ENCODE measurements at regions not wholly inside any gene's neighbourhood (a gene's known extent, or its start where the extent isn't known, plus 50 kb on each side); places are given as distances from the start of the nearest gene placed in this dataset.
"Not testable (repeated sequence)": the region's sequence is repeated elsewhere in the genome, so short reads cannot be mapped to it uniquely, and the experiment has no call there.

DNA sequence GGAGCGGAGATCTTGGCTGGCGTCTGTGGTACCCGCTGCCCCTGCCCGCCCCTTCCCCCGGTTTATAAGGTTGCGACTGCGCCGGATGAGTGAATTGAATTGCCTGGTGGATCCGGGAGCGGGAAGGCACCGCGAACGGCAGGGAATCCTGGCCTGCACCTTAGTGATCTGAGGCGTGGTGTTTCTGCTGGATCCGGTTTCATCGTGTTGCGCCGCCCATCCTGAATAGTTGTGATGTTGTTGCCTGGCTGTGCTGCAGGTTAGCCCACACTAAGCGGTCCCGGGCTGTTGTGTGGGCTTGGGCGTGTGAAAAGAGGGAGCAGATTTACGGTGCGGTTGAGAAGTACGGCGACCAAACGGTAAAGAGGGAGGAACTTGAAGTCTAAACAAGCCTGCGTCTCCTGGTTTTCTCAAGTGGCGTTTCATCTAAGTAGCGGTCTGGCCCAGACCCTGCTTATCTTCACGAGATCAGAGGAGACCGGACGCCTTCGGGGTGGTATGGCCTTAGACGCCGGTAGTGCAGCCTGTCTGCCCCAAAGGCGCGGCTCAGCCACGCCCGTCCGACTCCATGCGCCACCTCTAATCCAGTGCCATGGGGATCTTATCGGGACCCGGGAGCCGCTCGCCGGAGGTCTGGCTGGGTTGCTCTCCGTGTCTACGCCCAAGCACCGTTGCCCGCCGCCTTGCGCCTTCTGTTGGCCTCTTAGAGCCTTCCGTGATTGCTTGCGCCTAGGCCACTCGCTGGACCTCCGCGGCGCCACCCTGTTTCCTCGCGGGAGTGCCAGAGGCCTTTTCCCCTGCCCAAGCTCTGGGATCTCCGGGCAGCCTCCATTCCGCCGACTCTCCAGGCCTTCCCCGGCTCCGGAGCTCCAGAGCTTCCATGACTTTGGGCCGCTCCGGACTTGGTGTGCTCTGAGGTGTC is 87.5 kb upstream of the RHOU start:
- DNase-seq (peak; percentile 49), ATAC-seq (peak; percentile 68 to 71)
- intact Hi-C loops (cut with DNase I), result no loop called here
- H3K4me3 ChIP-seq, result peak overlapping the region; percentile 56
- peaks cover 59% of the 10 kb centered on the region for H3K27me3 ChIP-seq (ENCODE audit: low read depth)
- TF ChIP-seq, protein P1, sequence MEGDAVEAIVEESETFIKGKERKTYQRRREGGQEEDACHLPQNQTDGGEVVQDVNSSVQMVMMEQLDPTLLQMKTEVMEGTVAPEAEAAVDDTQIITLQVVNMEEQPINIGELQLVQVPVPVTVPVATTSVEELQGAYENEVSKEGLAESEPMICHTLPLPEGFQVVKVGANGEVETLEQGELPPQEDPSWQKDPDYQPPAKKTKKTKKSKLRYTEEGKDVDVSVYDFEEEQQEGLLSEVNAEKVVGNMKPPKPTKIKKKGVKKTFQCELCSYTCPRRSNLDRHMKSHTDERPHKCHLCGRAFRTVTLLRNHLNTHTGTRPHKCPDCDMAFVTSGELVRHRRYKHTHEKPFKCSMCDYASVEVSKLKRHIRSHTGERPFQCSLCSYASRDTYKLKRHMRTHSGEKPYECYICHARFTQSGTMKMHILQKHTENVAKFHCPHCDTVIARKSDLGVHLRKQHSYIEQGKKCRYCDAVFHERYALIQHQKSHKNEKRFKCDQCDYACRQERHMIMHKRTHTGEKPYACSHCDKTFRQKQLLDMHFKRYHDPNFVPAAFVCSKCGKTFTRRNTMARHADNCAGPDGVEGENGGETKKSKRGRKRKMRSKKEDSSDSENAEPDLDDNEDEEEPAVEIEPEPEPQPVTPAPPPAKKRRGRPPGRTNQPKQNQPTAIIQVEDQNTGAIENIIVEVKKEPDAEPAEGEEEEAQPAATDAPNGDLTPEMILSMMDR (IDR thresholded peaks at IDR 0.05), result no peak
- no peak overlapping the region for H3K27ac ChIP-seq
- H3K9me3 ChIP-seq, result no peaks in the 10 kb centered on the region
- peaks cover 17% of the 10 kb centered on the region for H3K4me1 ChIP-seq
- no peaks in the 10 kb centered on the region for H3K36me3 ChIP-seq

DNA sequence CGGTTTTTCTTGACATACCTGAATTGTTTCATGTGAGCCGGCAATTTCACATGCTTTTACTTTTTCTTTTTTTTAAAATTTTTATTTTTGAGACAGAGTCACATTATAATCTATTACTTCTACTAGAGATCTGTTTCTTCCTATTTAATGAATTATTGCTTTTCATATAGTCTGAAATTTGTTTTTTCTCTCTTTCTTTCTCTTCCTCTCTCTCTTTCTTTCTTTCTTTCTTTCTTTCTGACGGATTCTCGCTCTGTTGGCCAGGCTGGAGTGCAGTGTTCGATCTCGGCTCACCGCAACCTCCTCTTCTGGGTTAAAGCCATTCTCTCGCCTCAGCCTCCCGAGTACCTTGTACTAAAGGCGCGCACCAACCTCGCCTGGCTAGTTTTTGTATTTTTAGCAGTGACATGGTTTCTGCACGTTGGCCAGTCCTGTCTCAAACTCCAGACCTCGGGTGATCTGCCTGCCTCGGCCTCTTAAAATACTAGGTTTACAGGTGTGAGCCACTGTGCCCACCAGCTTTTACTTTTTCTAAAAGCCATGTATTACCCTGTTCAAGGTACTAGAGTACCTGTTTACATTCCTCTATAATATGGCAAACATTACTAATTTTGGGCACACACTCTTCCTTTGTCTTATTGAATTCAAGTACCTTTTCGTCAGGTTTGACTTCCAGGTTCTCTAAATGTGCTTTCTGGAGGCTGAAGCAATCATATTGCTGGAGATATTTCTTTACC is 86.5 kb upstream of the RHOU start:
- H3K9me3 ChIP-seq, result no peaks in the 10 kb centered on the region
- peaks cover 17% of the 10 kb centered on the region for H3K4me1 ChIP-seq
- DNase-seq, result no peak
- no peak for ATAC-seq
- intact Hi-C loops (cut with DNase I), result no loop called here
- TF ChIP-seq, protein P1 (IDR thresholded peaks at IDR 0.05), result no peak
- H3K27me3 ChIP-seq (ENCODE audit: low read depth), result peaks cover 68% of the 10 kb centered on the region
- H3K36me3 ChIP-seq, result no peaks in the 10 kb centered on the region
- no peak overlapping the region for H3K4me3 ChIP-seq
- no peak overlapping the region for H3K27ac ChIP-seq

DNA sequence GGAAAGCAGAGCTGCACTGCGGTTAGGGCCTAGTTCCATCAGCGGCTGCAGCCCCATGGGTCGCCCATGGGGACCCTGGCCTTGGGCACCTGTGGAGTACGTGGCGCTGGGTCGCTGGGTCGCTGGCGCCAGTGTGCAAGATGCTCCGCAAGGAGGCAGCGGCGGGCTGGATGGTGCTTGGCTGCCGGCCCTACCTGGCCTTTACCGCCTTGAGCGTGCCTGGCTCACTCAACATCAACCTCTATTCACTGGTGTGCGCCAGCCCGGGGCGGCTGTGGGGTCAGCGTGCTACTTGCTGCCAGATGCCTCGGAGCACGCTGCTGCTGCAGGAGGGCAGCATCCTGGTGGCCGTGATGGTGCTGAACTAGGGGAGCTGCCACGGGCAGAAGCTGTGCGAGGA is 85.1 kb upstream of the RHOU start:
- no peak for ATAC-seq
- Histone ChIP-seq H3K4me3 (no peak overlapping the region), H3K27me3 (ENCODE audit: low read depth) (peaks cover 80% of the 10 kb centered on the region), H3K4me1 (peaks cover 17% of the 10 kb centered on the region), H3K36me3 (no peaks in the 10 kb centered on the region), H3K27ac (no peak overlapping the region), H3K9me3 (no peaks in the 10 kb centered on the region)
- intact Hi-C loops (cut with DNase I), result no loop called here
- TF ChIP-seq, protein P1 (IDR thresholded peaks at IDR 0.05), result no peak
- peak; percentile 44 for DNase-seq

DNA sequence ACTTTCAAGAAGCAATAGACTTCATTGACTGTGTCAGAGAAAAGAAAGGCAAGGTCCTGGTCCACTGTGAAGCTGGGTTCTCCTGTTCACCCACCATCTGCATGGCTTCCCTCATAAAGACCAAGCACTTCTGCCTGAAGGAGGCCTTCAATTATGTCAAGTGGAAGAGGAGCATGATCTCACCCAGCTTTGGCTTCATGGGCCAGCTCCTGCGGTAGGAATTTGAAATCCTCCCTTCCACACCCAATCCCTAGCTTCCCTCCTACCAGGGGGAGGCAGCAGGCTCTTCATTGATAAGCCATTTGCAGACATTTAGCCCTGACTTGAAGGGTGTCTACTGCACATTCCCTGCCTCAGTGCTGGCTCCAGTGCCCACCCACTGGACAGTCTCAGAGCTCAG is 84.3 kb upstream of the RHOU start:
- Histone ChIP-seq H3K9me3 (no peaks in the 10 kb centered on the region), H3K27me3 (ENCODE audit: low read depth) (peaks cover 89% of the 10 kb centered on the region), H3K4me3 (no peak overlapping the region), H3K36me3 (no peaks in the 10 kb centered on the region), H3K27ac (no peak overlapping the region), H3K4me1 (peaks cover 17% of the 10 kb centered on the region)
- DNase-seq, result no peak
- intact Hi-C loops (cut with DNase I), result no loop called here
- TF ChIP-seq, protein P1 (IDR thresholded peaks at IDR 0.05), result no peak
- ATAC-seq, result no peak

DNA sequence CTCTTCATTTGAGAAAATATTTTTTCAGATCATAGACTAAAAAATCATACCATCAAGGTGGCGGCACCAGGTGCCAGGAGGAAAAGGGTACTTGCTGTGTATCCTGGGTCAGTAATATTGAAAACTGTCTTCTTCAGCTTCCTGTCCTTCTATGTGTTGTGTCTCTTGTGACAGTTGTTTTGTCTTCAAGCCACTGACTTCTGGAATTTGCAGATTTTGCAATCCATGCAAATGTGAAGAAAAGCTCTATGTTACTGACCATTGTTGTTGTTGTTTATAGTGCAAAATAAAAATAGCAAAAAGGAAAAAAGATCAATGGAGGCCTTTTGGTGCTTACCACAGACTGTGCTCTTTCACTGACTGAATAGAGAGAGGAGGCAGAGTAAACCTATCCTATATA is 83.2 kb upstream of the RHOU start:
- Histone ChIP-seq H3K9me3 (no peaks in the 10 kb centered on the region), H3K27me3 (ENCODE audit: low read depth) (peaks cover 93% of the 10 kb centered on the region), H3K36me3 (no peaks in the 10 kb centered on the region), H3K4me1 (peaks cover 11% of the 10 kb centered on the region), H3K4me3 (no peak overlapping the region), H3K27ac (no peak overlapping the region)
- TF ChIP-seq, protein P1 (IDR thresholded peaks at IDR 0.05), result no peak
- ATAC-seq, result no peak
- no peak for DNase-seq
- intact Hi-C loops (cut with DNase I), result no loop called here

DNA sequence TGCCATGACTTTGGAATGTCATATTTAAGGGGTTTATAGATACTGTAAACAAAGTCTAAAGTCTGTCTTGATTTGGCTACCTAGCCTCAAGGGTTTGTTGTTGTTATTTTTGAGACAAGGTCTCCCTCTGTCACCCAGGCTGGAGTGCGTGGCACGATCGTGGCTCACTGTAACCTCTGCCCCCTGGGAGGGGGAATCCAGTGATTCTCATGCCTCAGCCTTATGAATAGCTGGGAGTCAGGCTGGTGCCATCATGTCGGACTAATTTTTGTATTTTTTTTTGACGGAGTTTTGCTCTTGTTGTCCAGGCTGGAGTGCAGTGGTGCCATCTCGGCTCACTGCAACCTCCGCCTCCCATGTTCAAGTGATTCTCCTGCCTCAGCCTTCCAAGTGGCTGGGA is 82.2 kb upstream of the RHOU start:
- not testable (repeated sequence) for ATAC-seq
- H3K27me3 ChIP-seq (ENCODE audit: low read depth), result peaks cover 84% of the 10 kb centered on the region

More for the DNA sequence above, 82.2 kb upstream of the RHOU start:
- DNase-seq; H3K4me3 ChIP-seq; H3K9me3 ChIP-seq; intact Hi-C loops (cut with DNase I); H3K4me1 ChIP-seq; H3K36me3 ChIP-seq; H3K27ac ChIP-seq: not testable (repeated sequence)

All from lower lobe of right lung (tissue), 2 donors.